PFSK-1 (cell line): ENCODE measurements at regions not wholly inside any gene's neighbourhood (a gene's known extent, or its start where the extent isn't known, plus 50 kb on each side); places are given as distances from the start of the nearest gene placed in this dataset.

Source experiments
- FOXP2 ChIP-seq: optimal IDR thresholded peaks from 2 replicates; pipeline ENCODE3; 2011; ENCODE audit warnings: borderline replicate concordance, control low read depth, inconsistent platforms; ENCODE audit not compliant: insufficient read depth; ENCODE audit errors: extremely low read length, extremely low read depth
- POLR2AphosphoS5 ChIP-seq: IDR thresholded peaks from 2 replicates; pipeline ENCODE4 v1.6.1; 2012; ENCODE audit warnings: low read depth, mild to moderate bottlenecking, control low read depth, low read length, moderate library complexity
- REST ChIP-seq, 2 experiments: IDR thresholded peaks; 2 replicates each; pipeline versions ENCODE4 v1.6.1 to v1.8.0; 2011 to 2012; ENCODE audit warnings: low read depth in 2 of 2, low read length in 2 of 2, control low read depth in 1 of 2, inconsistent platforms in 1 of 2, mild to moderate bottlenecking in 1 of 2, moderate library complexity in 1 of 2; ENCODE audit not compliant: insufficient read depth in 1 of 2
- SIN3A ChIP-seq: IDR thresholded peaks from 2 replicates; pipeline ENCODE4 v1.6.1; 2012; ENCODE audit warnings: mild to moderate bottlenecking, low read length, moderate library complexity, borderline replicate concordance; ENCODE audit not compliant: insufficient read depth
- TAF1 ChIP-seq: IDR thresholded peaks from 2 replicates; pipeline ENCODE4 v1.6.1; 2012; ENCODE audit warnings: low read length, control low read depth, borderline replicate concordance; ENCODE audit not compliant: insufficient read depth

GRCh38 chr1:69433073-69433472 is 134.6 kb upstream of the LRRC7 start:
- TF ChIP-seq REST (IDR thresholded peaks at IDR 0.05; ENCODE audit: insufficient read depth in 1 of 2, low read depth in 2 of 2, low read length in 2 of 2): no peak
- TF ChIP-seq TAF1: no peak
- TF ChIP-seq POLR2AphosphoS5: no peak
- TF ChIP-seq FOXP2: no peak
- TF ChIP-seq SIN3A: no peak

- no peak for TF ChIP-seq POLR2AphosphoS5
- no peak for TF ChIP-seq FOXP2
- no peak for TF ChIP-seq REST (IDR thresholded peaks at IDR 0.05; ENCODE audit: insufficient read depth in 1 of 2, low read depth in 2 of 2, low read length in 2 of 2)
- TF ChIP-seq SIN3A: no peak
- no peak for TF ChIP-seq TAF1
Measured at GRCh38 chr1:69436151-69436550, 131.6 kb upstream of the LRRC7 start.

- TF ChIP-seq REST (IDR thresholded peaks at IDR 0.05; ENCODE audit: insufficient read depth in 1 of 2, low read depth in 2 of 2, low read length in 2 of 2): no peak
- no peak for TF ChIP-seq SIN3A
- TF ChIP-seq POLR2AphosphoS5: no peak
- TF ChIP-seq FOXP2: no peak
- no peak for TF ChIP-seq TAF1
Measured at GRCh38 chr1:69438056-69438795, 129.5 kb upstream of the LRRC7 start.

GRCh38 chr1:69441496-69441895 is 126.2 kb upstream of the LRRC7 start:
- TF ChIP-seq FOXP2: no peak
- no peak for TF ChIP-seq TAF1
- TF ChIP-seq REST (IDR thresholded peaks at IDR 0.05; ENCODE audit: insufficient read depth in 1 of 2, low read depth in 2 of 2, low read length in 2 of 2): no peak
- TF ChIP-seq POLR2AphosphoS5: no peak
- no peak for TF ChIP-seq SIN3A

- TF ChIP-seq TAF1 (no peak), POLR2AphosphoS5 (no peak)
Measured at GRCh38 chr1:69451196-69451595, 116.5 kb upstream of the LRRC7 start.
